ENCODE measurements at regions not wholly inside any gene's neighbourhood (a gene's known extent, or its start where the extent isn't known, plus 50 kb on each side); places are given as distances from the start of the nearest gene placed in this dataset.

DNA sequence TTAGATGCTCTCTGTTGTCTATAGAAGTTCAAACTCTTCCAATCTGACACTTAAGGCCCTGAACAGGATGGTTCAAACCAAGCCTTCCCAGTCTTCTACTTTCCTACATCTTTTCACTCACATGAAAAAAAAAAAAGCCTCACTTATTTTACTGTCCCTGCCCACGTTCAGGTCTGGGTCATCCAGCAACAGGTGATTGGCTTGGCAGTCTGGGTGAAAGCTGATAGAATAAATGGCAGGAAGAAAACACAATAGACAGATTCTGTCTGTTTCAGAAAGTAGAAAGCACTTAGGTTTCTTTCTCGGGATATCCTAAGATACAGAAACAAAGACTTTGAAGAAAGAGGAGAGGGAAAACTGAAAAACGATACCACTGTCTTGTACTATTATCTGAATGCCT lies 61.8 kb upstream of the HSF2 start:
- Histone ChIP-seq H3K79me2 (replicated peaks; ENCODE audit: insufficient read depth, low read length) (no peaks in the 10 kb centered on the region), H3K9me3 (ENCODE audit: low read length) (no peaks in the 10 kb centered on the region), H3F3A (ENCODE audit: insufficient read depth, low read length, poor library complexity, severe bottlenecking) (no peaks in the 10 kb centered on the region), H3K4me2 (ENCODE audit: low read length) (no peak overlapping the region), H3K27me3 (ENCODE audit: insufficient read depth, low read depth, low read length) (no peaks in the 10 kb centered on the region), H4K20me1 (ENCODE audit: insufficient read depth) (no peaks in the 10 kb centered on the region), H3K9me2 (ENCODE audit: insufficient read depth, low read length) (no peaks in the 10 kb centered on the region), H3K9ac (ENCODE audit: low read length) (no peak overlapping the region), H3K36me3 (ENCODE audit: insufficient read depth, low read length) (no peaks in the 10 kb centered on the region), H3K27ac (ENCODE audit: low read length) (no peak overlapping the region), H2AFZ (ENCODE audit: low read depth, low read length) (no peak overlapping the region), H3K4me3 (ENCODE audit: low read length) (no peak overlapping the region)
- no peak for TF ChIP-seq EZH2 (IDR thresholded peaks at IDR 0.05; ENCODE audit: borderline replicate concordance, insufficient read depth, low read length, poor library complexity, severe bottlenecking)
- TF ChIP-seq CTCF (IDR thresholded peaks at IDR 0.05; ENCODE audit: poor library complexity, severe bottlenecking) = no peak
- TF ChIP-seq EP300 (conservative IDR thresholded peaks at IDR 0.05; ENCODE audit: poor library complexity, severe bottlenecking) = no peak
- no peak for TF ChIP-seq MXI1 (conservative IDR thresholded peaks at IDR 0.05; ENCODE audit: poor library complexity, severe bottlenecking)
- TF ChIP-seq RAD21 (conservative IDR thresholded peaks at IDR 0.05) = no peak
- no peak for TF ChIP-seq TAF1 (IDR thresholded peaks at IDR 0.05; ENCODE audit: low read depth)
- no peak for TF ChIP-seq REST (IDR thresholded peaks at IDR 0.05; ENCODE audit: borderline replicate concordance)
- no peak for TF ChIP-seq POLR2AphosphoS5 (IDR thresholded peaks at IDR 0.05)
- TF ChIP-seq SMC3 (conservative IDR thresholded peaks at IDR 0.05; ENCODE audit: poor library complexity) = no peak

GRCh38 chr6:122339661-122340060 lies 59.8 kb upstream of the HSF2 start:
- Histone ChIP-seq H3K27me3 (ENCODE audit: insufficient read depth, low read depth, low read length) (no peaks in the 10 kb centered on the region), H3K4me2 (ENCODE audit: low read length) (no peak overlapping the region), H3K27ac (ENCODE audit: low read length) (no peak overlapping the region), H3K36me3 (ENCODE audit: insufficient read depth, low read length) (no peaks in the 10 kb centered on the region), H2AFZ (ENCODE audit: low read depth, low read length) (no peak overlapping the region), H3K79me2 (replicated peaks; ENCODE audit: insufficient read depth, low read length) (no peaks in the 10 kb centered on the region), H3K4me3 (ENCODE audit: low read length) (no peak overlapping the region), H3K9me2 (ENCODE audit: insufficient read depth, low read length) (no peaks in the 10 kb centered on the region), H3F3A (ENCODE audit: insufficient read depth, low read length, poor library complexity, severe bottlenecking) (no peaks in the 10 kb centered on the region), H4K20me1 (ENCODE audit: insufficient read depth) (no peaks in the 10 kb centered on the region), H3K9me3 (ENCODE audit: low read length) (no peaks in the 10 kb centered on the region), H3K9ac (ENCODE audit: low read length) (no peak overlapping the region)
- no peak for TF ChIP-seq EZH2 (IDR thresholded peaks at IDR 0.05; ENCODE audit: borderline replicate concordance, insufficient read depth, low read length, poor library complexity, severe bottlenecking)
- TF ChIP-seq SMC3 (conservative IDR thresholded peaks at IDR 0.05; ENCODE audit: poor library complexity) = no peak
- no peak for TF ChIP-seq POLR2AphosphoS5 (IDR thresholded peaks at IDR 0.05)
- TF ChIP-seq CTCF (IDR thresholded peaks at IDR 0.05; ENCODE audit: poor library complexity, severe bottlenecking) = no peak
- no peak for TF ChIP-seq RAD21 (conservative IDR thresholded peaks at IDR 0.05)
- TF ChIP-seq TAF1 (IDR thresholded peaks at IDR 0.05; ENCODE audit: low read depth) = no peak
- no peak for TF ChIP-seq EP300 (conservative IDR thresholded peaks at IDR 0.05; ENCODE audit: poor library complexity, severe bottlenecking)
